ENCODE measurements at regions not wholly inside any gene's neighbourhood (a gene's known extent, or its start where the extent isn't known, plus 50 kb on each side); places are given as distances from the start of the nearest gene placed in this dataset.

DNA sequence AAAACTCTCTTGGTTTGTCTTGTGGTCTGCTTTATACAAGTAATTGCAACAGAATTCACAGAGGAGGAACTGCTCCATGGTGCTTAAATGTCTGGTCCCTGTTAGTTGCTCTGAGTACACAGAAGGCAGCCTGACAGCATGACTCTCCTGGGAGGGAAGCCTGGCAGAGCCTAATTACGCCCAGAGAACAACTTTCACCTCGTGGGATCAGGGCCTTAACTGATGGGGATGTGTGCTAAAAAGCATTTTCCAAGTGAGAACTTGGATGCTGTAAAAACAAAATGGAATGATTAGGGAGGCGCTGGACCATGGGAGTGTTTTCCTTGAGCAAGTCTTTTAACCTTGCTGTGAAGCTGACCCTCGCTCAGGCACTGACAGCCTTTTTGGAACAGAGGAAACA, 154.0 kb upstream of the TENM4 start:
- no peak for DNase-seq
- no peak for TF ChIP-seq GATA1 (IDR thresholded peaks at IDR 0.05; ENCODE audit: low read depth, low read length)
- TF ChIP-seq POLR2A (IDR thresholded peaks at IDR 0.05; ENCODE audit: low read length): no peak

DNA sequence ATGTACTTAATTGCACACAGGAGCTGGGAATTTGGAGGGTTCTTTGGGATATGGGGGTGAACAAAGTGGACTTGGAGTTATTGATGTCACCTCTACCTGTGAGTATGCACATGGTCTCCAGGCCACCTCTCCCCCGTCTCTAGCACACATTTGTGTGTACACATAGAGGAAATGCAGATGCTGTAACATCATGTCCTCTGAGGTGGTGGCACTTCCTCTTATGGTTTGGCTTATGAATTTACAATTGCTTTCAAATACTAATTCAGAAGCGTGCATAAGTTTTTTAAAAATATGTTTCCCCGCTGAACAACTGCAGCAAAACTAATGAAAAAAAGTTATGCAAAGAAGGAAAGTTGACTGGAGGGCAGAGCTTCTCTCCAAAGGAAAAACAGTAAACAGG, 152.0 kb upstream of the TENM4 start:
- no peak for TF ChIP-seq GATA1 (IDR thresholded peaks at IDR 0.05; ENCODE audit: low read depth, low read length)
- no peak for TF ChIP-seq POLR2A (IDR thresholded peaks at IDR 0.05; ENCODE audit: low read length)

DNA sequence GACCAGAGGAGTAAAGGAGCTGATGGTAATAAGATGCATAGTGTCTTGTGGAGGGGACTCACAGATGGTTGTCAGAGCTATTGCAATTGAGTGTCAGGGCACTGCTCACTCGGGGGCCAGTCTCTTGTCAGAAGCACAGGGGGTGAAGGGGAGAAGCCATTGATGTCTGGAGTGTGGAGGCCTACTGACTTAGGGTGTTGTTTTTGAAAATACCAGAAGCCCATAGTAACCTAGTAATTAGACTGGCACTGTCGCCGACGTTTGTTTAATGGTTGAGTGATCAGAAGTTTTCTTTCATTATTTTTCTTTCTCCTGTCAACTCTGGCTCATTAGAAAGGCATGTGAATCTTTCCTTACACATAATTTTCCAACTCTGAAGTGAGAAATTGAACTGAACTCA, 151.6 kb upstream of the TENM4 start:
- DNase-seq: no peak
- no peak for TF ChIP-seq POLR2A (IDR thresholded peaks at IDR 0.05; ENCODE audit: low read length)
- TF ChIP-seq GATA1 (IDR thresholded peaks at IDR 0.05; ENCODE audit: low read depth, low read length): no peak

More for the DNA sequence above, 152.0 kb upstream of the TENM4 start:
- DNase-seq: no peak

DNA sequence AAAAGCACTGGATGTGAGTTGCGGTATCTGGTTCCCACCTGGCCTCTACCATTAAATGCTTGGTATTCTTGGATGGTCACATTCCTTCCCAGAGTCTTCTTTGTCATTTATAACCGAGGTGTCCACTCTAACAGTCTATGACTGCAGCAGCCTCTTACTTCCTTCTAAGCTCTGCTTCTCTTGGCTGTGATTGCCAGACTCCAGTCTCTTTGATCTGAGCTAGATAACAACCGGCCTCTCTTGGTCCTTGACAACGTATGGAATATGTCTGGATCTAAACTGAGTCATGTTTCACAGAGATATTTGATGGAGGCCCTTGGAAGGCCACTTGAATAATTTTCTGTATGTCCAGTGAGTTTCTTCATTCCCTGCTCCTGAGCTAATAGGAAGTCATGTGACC, 141.6 kb upstream of the TENM4 start:
- TF ChIP-seq GATA1 (IDR thresholded peaks at IDR 0.05; ENCODE audit: low read depth, low read length): no peak
- TF ChIP-seq POLR2A (IDR thresholded peaks at IDR 0.05; ENCODE audit: low read length): no peak
- no peak for DNase-seq

DNA sequence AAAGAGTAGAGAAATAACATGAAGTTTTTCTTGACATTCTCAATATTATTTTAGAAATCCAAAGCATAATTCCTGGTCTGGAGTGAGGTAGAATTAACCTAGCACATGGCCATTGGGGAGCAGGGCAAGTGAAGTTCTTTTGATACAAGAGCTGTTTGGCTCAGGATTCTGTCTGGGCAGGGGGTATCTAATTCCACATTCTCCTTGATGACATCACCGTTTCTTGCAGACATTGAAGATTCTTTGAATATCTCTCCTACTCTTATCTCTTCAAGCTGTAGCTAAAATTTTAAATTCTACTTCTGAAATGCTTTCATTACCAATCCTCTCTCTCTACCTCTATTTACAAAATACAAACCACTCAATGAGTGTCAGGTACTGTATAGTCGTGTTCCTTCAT, 138.2 kb upstream of the TENM4 start:
- TF ChIP-seq GATA1 (IDR thresholded peaks at IDR 0.05; ENCODE audit: low read depth, low read length): no peak
- DNase-seq: no peak

DNA sequence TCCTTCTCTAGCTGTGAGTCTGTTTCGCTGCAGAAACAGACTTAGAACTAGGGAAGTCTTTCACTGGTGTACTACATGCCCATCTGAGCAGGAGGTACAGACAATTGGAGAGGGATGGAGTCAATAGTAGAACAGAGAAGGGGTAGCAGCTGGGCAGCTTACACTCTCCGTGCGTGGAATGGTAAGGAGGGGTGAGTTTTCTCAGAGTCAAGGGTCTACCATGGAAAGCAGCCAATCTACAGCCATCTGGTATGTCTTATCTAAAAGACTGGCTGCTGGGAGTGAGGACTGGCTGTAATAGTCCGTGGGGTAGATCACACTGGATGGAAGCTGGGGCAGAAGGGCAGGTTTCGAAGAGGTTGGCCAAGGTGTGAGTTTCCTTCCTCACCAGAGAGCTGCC, 137.3 kb upstream of the TENM4 start:
- TF ChIP-seq POLR2A (IDR thresholded peaks at IDR 0.05; ENCODE audit: low read length) (no peak), GATA1 (IDR thresholded peaks at IDR 0.05; ENCODE audit: low read depth, low read length) (no peak)
- no peak for DNase-seq

DNA sequence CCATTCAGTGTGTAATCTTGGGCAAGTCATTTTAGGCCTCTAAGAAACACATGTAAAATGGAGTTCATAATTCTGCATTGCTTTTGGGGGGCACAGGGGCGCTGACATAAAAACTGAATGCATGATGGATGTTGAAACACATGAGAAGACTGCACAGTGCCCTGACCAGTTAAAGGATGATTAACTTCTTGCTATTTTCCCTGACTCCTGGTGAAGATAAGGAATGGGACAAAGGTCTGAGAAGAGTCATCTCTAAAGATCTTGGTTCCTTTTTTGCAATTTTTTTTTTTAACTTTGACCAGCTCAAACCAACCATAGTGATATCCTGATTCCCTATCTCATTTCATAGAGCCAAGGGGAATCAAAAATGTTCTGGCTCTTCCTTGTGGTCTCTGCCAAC, 134.9 kb upstream of the TENM4 start:
- DNase-seq: no peak
- TF ChIP-seq POLR2A (IDR thresholded peaks at IDR 0.05; ENCODE audit: low read length): no peak
- no peak for TF ChIP-seq GATA1 (IDR thresholded peaks at IDR 0.05; ENCODE audit: low read depth, low read length)

DNA sequence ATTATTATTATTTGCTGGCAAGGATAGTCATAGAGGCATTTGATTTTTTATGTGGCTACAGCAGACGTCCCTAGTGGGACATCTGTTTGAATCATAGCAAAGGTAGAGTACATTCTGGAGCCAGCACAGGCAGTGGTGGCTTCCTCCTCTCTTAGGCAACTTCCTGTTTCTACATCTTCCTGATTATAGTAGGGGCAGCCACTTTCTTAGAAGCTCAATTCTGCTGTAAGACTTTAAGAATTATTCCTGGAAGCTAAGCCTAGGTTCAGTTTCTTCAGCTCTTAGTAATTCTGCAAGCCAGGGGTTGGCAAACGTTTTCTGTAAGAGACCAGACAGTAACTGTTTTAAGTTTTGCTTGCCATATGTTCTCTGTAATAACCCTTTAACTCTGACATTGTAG, 129.3 kb upstream of the TENM4 start:
- DNase-seq: no peak
- no peak for TF ChIP-seq POLR2A (IDR thresholded peaks at IDR 0.05; ENCODE audit: low read length)
- TF ChIP-seq GATA1 (IDR thresholded peaks at IDR 0.05; ENCODE audit: low read depth, low read length): no peak

DNA sequence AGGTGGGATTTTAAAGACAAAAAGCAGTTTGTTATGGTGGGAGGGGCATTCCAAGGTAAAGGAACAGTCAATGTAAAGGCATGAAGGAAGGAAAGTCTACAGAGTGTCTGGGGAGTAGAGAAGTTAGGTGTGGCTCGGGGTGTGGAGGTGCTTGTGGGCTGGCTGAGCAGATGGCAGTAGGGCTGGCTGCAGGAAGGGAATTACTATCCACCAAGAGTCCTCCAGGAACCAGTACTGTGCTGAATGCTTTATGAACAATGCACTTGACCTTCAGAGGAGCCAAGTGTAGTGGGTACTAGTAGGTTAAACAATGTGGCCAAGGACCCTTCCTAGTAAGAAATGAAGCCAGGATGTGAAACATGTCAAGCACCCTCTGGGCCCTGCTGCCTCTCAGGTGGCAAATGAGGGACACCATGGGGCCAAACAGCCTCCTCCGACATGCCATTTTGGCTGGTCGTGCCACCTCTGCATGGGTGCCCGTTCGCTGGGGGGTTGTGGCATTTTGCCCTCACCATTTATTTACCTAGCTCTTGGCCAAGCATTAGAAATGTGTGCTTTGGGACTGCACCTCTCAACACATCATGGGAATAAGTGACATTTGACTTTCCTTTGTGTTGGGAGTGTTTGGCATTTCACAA, 123.6 kb upstream of the TENM4 start:
- no peak for DNase-seq
- TF ChIP-seq POLR2A (IDR thresholded peaks at IDR 0.05; ENCODE audit: low read length) (no peak), GATA1 (IDR thresholded peaks at IDR 0.05; ENCODE audit: low read depth, low read length) (no peak)

DNA sequence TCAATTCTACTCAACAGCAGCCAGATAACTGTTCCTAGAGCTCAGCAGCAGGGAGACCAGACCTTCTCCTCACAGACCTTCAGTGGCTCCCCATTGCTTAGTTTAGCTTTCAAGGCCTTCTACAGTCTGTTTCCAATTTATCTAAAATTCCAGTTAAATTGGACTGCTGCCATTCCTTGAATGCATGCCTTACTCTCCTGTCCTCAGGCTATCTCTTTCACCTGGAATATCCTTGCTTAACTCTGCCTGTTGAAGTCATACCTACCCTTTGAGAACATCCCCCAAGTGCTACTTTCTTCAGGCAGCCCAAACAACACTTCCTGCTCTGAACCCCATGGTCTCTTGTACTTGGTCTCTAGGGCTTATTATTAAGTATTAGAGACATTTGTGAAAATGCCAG, 120.7 kb upstream of the TENM4 start:
- DNase-seq: no peak
- TF ChIP-seq GATA1 (IDR thresholded peaks at IDR 0.05; ENCODE audit: low read depth, low read length): no peak
- TF ChIP-seq POLR2A (IDR thresholded peaks at IDR 0.05; ENCODE audit: low read length): no peak

DNA sequence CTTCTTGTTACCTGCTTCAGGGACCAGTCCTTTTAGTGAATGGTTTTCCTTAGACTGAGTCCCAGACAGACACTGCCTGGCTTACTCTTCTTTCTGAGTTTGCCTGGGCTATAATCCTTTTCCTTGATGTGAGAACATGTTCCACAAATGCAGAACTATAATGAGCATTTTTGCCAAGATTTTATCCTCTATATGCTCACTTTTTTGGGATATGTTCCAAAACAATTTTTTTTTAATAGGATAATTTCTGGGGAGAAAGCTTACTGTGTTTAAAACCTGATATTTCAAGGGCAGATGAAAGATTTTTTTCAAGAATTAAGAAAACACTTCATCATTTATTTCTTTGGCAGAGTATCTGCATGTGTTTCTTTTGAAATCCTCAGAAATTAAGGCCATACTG, 110.0 kb upstream of the TENM4 start:
- TF ChIP-seq GATA1 (IDR thresholded peaks at IDR 0.05; ENCODE audit: low read depth, low read length) (no peak), POLR2A (IDR thresholded peaks at IDR 0.05; ENCODE audit: low read length) (no peak)
- DNase-seq: no peak

DNA sequence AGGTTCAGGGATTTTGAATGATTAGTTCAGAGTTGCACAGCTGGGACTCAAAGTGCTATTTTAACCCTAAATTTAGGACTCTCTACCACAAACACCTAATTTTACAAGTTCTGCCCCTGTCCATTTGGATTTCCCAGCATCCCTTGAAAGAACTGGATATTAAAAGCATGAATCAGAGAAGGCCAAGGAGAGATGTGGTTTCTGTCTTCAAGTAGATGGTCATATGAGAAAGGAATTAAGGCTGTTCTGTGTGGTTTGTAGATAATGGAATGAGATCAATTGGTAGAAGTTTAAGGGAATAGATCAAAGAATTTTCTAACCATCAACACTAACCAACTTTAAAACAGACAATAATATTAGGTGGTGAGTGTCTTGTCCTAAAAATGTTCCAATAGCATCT, 106.4 kb upstream of the TENM4 start:
- no peak for DNase-seq
- no peak for TF ChIP-seq POLR2A (IDR thresholded peaks at IDR 0.05; ENCODE audit: low read length)
- TF ChIP-seq GATA1 (IDR thresholded peaks at IDR 0.05; ENCODE audit: low read depth, low read length): no peak

DNA sequence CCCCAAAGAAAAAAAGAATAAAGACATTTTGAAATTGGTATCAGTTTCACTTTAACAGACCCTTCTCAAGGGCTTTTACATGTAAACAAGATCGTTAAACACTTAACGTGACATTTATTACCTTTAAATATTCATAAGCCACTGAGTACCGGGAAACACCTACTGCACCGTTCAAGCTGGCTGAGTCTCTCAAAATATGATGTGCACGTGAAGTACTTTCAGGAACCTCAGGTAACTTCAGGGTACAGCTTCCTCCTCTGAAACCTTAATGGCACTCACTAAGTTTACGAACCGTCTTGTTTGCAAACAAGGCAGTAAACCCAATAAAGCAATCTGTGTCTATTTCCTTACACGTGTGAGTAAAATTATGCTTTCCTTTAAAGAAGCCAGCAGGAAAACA, 105.5 kb upstream of the TENM4 start:
- no peak for DNase-seq
- TF ChIP-seq GATA1 (IDR thresholded peaks at IDR 0.05; ENCODE audit: low read depth, low read length): no peak
- TF ChIP-seq POLR2A (IDR thresholded peaks at IDR 0.05; ENCODE audit: low read length): no peak

DNA sequence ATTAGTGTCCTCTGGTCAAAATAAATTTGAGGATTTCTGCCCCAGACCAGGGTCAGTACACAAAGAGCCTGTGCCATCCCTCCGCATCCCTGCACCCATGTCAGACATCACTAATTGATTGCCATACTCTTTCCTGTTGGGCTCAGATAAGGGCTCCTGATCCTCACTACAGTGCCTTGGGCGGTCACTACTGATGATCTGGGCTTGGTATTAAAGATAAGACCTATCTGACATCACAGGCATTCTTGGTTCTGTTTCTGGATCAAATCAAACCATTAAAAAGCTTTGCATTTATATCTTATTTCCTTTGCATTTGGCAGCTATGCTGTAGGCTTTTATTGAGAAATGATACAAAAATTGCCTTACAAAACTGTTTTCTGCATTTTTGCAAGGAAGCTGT, 103.5 kb upstream of the TENM4 start:
- TF ChIP-seq GATA1 (IDR thresholded peaks at IDR 0.05; ENCODE audit: low read depth, low read length): no peak
- DNase-seq: peak in 1 of 2 experiments; percentile 11

DNA sequence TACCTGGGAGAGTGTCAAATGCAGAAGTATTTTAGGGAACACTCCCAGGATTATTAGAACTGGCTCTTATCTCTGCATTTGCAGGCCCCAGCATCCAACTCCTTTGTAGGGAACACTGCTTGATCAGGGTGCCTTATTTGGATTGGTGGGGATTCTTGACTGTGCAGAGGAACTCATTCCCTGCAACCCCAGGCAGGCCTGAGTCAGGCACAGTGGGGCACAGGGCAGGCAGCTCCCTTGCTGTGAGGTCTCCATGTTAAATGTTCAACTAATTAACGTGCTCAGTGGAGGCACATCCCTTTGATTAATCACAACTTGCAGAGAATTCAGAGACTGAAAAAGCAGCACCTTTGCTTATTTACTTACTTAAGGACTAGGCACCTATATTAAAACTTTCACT, 102.3 kb upstream of the TENM4 start:
- TF ChIP-seq POLR2A (IDR thresholded peaks at IDR 0.05; ENCODE audit: low read length): no peak
- no peak for DNase-seq

DNA sequence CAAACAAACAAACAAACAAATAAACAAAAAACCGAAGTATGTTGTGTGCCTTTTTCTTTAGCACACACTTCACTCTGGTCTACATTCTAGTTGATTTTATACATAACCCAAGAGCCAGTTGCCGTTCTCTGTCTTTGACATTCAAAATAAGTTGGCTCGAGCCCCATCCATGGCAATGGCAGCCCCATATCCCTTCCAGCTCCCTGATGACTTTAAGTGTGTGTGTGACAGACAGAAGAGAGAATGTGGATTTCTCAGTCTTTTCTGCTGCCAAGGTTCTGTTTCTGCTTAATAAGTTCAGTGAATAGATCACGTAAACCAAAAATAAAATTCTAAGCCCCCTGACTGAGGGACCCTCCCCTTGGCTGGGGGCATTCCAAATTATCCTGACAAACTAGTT, 100.6 kb upstream of the TENM4 start:
- no peak for DNase-seq
- TF ChIP-seq GATA1 (IDR thresholded peaks at IDR 0.05; ENCODE audit: low read depth, low read length): no peak
- TF ChIP-seq POLR2A (IDR thresholded peaks at IDR 0.05; ENCODE audit: low read length): no peak
